Cardiac fibroblast (primary cell): ENCODE measurements at regions not wholly inside any gene's neighbourhood (a gene's known extent, or its start where the extent isn't known, plus 50 kb on each side); places are given as distances from the start of the nearest gene placed in this dataset.

Experiments used
- DNase-seq, 2 donors: peaks; one replicate each; pipeline versions ENCODE4 v3.0.0 to v3.0.0-alpha.2; 2010; ENCODE audit warnings: low read depth in 2 of 2
- H3K4me3 ChIP-seq, 2 donors: replicated peaks in 1 of 2; 1 replicate in 1 of 2; 2 replicates in 1 of 2; pipeline ENCODE4 v1.5.1; 2011; ENCODE audit warnings: low read depth in 2 of 2, low read length in 2 of 2, mild to moderate bottlenecking in 2 of 2, moderate library complexity in 1 of 2
- TF ChIP-seq, protein P1 (sequence below): IDR thresholded peaks from one replicate; pipeline ENCODE4 v1.5.1; 2011; ENCODE audit warnings: low read depth, mild to moderate bottlenecking, low read length, inconsistent platforms

DNA sequence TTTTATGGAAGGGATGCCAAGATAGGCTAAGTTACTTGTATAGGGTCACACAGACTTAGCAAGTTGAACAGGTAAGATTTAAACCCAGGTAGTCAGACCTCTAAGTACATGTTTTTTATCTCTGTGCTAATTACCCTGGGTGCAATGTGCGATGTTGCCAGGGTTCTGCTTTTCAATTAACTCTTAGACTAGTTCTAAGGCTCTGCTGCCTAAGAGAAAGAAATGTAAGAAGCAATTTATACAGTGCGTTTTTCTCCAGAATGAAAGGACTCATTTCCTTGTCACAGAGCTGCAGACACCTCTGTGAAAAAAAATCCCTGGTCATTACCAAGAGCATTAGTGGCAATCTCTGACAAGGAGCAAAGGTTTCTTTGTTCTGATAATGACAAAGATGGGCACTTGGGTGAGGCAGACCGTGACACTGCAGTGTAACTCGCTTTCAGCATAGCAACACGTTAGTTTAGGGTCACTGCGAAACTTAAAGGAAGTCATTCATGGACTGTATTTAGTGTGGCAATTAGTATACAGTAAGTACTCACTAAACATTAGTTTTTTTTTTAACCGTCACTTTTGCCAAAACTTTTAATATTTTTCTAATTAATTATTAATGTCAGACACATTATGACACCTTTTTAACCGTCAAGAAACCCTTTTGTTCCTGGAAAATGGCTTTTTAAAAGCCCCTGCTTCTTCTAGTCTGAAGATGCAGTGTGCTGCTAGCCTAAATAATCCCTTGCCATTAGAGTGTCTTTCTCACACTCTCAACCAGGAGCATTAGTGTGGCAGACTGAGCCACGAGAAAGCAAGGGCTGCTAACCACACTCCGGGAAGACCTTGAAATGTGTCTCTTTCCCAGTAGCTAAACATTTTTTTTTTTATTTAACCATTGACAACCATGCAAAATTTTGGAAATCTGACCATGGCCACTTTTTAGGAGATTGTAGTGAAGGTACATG lies 520.0 kb upstream of the C9orf72 start:
- no peak overlapping the region for H3K4me3 ChIP-seq
- TF ChIP-seq, protein P1, sequence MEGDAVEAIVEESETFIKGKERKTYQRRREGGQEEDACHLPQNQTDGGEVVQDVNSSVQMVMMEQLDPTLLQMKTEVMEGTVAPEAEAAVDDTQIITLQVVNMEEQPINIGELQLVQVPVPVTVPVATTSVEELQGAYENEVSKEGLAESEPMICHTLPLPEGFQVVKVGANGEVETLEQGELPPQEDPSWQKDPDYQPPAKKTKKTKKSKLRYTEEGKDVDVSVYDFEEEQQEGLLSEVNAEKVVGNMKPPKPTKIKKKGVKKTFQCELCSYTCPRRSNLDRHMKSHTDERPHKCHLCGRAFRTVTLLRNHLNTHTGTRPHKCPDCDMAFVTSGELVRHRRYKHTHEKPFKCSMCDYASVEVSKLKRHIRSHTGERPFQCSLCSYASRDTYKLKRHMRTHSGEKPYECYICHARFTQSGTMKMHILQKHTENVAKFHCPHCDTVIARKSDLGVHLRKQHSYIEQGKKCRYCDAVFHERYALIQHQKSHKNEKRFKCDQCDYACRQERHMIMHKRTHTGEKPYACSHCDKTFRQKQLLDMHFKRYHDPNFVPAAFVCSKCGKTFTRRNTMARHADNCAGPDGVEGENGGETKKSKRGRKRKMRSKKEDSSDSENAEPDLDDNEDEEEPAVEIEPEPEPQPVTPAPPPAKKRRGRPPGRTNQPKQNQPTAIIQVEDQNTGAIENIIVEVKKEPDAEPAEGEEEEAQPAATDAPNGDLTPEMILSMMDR = no peak
- DNase-seq = no peak

DNA sequence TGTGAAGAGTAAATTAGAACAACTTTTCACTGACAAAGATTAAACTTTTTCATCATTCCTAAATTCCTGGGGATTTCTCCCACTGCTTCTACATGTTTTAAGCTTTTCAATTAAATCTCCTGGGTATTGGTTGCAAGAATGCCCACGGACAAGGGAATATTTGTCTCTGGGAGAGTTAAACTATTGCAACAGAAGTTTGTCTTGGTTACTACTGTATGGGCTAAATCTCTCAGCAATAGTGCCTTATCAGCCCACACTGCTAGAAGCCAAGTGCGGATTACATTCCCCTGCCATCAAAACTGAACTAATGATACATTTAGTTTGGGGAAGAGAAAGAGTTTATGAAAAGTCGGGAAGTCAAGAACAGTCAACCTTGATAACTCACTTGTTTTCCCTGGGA lies 528.2 kb upstream of the C9orf72 start:
- TF ChIP-seq, protein P1 = no peak
- no peak overlapping the region for H3K4me3 ChIP-seq
- DNase-seq = no peak

DNA sequence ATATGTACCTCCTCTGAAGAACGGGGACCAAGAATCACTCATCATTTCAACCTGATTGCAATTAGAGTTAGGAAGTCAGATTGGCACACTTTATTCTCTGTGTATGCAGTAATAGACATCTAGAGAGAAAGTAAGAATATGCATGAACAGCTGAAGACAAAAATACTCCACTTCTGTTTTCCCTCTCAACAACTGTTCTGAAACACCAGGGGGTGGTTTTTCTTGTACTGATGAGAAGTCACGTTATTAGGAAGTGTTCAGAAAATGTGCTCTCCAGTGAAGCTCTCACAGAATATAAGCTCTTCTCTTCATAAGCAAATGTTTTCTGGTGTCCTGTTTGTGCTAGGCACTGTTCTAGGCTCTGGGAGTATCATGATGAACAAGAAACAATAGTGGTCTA lies 531.7 kb upstream of the C9orf72 start:
- no peak for DNase-seq
- TF ChIP-seq, protein P1 = no peak
- H3K4me3 ChIP-seq = no peak overlapping the region

DNA sequence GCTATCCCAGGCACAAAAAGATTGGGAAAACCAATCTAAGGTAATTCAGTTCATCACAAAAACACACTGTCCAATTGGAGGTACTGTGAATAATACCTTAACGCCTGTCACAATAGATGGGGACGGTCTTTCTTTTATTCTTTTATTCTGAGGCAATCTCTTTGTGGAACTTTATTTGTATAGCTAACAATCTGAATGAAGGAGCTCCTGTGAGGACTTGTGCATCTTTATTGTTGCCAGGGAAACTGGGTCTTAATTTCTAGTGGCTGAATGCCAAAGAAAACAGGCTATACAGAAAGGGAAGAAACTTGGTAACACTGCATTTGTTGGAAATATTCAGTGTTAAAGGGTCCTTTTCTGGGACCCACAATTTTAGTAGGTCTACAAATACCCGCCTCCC lies 546.9 kb upstream of the C9orf72 start:
- no peak for DNase-seq

DNA sequence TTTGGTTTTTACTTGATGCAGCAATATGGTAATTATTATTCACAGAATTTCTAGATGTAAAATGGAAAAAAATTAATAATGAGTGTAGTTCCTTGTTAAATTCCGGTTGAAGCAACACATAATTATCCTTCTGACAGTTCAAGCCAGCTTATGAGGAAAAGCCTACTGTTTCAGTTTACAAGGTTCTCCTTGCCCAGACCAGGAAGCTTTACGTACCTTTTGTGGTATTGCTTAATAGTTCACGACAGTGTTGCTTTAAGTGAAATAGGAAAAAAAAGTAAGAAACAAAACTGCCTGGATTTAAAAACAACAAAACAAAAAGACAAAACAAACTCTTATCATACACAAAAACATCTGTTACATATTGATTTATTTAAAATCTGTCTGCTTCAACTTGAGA lies 547.3 kb upstream of the C9orf72 start:
- DNase-seq = no peak
- no peak overlapping the region for H3K4me3 ChIP-seq
- TF ChIP-seq, protein P1 = no peak

More for the DNA sequence above, 546.9 kb upstream of the C9orf72 start:
- TF ChIP-seq, protein P1 = no peak
- H3K4me3 ChIP-seq = no peak overlapping the region

DNA sequence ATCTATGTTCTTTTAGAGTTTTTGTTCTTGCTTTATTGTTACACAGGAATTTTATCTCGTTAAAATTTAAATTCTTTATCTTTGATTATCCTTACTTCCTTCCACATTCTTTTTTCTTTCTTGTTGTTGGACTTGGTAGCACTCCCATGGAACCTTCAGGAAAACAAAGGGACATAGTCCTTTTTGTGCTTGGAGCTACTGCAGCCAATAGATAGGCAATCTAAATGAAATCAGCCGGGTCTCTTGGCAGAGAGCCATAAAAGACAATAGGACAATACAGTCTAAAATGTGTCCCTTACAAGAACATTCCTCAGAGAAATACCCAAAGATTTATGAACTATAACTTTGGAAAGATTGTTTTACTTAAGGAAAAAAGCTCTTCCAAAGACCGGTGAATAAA lies 548.1 kb upstream of the C9orf72 start:
- TF ChIP-seq, protein P1 = no peak
- H3K4me3 ChIP-seq = no peak overlapping the region
- no peak for DNase-seq

DNA sequence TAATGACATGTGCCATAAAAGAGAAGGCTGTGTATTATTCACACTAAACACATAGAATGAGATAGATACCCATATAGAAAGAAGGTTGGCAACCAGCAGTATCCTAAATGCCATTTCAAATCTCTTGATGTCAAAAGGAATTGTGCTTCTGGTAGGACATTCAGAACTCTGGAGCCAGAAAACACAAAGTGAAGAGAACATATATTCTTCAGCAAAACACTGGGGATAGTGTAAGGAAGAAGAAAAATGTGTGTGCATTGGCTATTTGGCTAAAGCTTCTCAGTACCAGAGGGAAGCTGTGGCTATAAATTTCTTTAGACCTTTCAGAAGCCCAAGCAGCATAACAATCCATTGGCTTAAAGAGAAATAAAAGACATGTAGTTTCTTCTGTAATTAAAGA lies 551.6 kb upstream of the C9orf72 start:
- no peak for DNase-seq
- H3K4me3 ChIP-seq = no peak overlapping the region
- TF ChIP-seq, protein P1 = no peak
